HG02981 (cell line): ENCODE measurements at regions not wholly inside any gene's neighbourhood (a gene's known extent, or its start where the extent isn't known, plus 50 kb on each side); places are given as distances from the start of the nearest gene placed in this dataset.

ENCODE experiments used
- ATAC-seq: cut with Tn5 transposase; IDR thresholded peaks from one replicate; pipeline ENCODE4 v1.9.1; 2021; ENCODE audit warnings: mild to moderate bottlenecking, moderate library complexity; ENCODE audit not compliant: unreplicated experiment

DNA sequence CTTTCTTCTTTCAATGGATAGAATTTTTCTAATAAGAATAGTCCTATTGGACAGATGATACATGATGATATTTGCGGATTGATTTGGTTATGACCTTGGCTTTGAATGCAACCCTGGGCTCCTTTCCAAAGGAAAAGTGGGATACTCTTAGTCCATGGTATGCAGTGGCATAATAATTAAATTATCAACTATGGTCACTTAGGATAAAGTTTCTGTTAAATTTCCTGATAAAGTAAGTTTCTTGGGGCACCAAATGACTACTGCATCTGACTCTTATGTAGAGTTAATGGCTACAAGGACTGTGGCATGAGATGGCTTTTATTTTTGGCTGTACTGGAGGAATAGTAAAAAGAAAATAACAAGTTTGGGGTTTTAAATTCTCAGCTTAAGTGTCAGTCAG lies 126.7 kb downstream of the QPCT start:
- no peak for ATAC-seq

DNA sequence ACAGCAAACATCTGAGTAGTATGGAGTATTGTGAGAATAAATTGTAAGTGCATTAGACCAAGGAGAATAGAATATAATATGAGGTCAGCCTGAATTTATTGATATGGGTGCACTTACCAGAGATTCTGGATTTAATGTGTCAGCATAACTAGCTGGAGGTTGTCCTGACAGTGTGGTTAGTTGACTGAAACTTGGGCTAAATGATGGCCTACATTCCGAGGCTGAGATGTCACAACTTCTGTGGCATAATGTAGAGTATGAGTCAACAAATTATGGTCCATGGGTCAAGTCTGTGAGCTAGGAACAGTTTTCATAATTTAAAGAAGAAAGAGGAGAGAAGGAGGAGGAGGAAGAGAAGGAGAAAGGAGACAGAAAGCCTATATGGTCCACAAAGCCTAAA lies 127.6 kb downstream of the QPCT start:
- no peak for ATAC-seq

DNA sequence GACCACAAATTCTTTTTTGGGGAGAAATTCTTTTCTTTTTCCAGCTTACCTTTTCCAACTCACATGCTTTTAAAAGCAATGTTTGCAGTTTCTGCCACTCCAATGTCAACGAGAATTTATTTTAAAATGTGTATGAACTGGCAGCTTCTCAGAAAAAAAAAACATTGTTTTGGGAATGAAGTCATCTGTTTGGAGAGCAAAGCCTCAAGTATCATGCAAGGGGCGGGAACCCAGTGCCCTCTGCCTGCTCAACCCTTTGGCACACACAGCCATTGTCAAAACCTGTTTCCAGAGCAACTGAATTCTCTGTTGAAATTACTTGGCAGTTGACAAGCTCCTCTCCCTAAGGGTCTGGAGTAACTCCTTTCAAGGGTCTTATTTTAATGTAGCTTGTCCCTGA lies 128.5 kb downstream of the QPCT start:
- ATAC-seq = no peak

DNA sequence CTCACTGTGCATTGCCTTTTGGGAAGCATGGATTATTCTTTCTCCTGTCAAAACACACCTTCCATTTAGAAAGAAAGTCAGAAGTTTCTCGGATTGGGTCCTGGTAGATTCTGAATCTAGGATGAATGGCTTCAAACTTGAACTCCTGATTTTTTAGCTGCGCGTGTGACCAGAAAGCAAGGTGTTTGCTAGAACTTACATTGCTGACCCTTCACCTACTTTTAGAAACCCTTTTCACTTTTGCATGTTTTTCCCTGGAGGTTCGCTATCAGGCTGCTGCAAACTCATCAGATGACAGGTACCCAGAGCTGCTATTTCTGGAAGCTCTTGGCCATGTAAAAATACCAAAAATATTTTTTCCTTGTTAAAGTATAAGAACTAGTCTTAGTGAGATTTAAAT lies 132.0 kb downstream of the QPCT start:
- ATAC-seq = no peak

DNA sequence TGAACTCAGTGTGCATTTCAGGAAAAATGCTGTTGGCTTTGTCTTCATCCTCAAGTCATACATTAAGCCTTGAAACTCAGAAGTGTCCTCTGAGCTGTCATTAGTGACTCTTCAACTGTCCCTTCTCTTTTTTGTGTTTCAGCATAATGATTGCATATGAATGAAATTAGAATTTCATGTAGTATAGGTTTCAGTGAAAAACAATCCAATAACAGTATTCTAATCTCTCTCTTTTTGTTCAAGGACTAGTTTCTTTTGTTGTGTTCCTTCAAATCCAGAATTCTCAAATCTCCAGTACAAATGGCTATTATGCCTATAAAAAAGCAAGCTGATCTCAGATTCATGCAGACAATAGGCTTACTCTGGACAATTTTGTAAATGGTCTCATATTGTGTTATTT lies 133.5 kb downstream of the QPCT start:
- ATAC-seq = no peak

DNA sequence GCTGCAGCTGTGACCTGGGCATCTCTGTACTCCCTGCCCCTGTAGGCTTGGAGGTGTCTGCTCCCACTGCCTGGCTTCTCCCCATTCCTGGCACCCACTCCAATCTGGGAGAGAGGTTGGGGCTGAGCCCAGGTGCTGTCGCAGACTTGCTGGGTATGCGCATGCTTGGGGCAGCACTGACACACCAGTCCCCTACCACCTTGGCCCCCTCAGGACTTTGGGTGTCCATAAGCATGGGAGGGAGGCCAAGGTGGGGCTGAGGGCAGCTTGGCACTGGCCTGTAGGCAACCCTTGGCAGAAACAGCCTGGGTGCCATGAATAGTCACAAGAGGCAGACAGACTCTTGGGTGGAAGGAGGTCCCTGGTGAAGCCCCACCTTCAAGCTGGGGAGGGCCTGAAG lies 136.8 kb downstream of the QPCT start:
- ATAC-seq = no peak

DNA sequence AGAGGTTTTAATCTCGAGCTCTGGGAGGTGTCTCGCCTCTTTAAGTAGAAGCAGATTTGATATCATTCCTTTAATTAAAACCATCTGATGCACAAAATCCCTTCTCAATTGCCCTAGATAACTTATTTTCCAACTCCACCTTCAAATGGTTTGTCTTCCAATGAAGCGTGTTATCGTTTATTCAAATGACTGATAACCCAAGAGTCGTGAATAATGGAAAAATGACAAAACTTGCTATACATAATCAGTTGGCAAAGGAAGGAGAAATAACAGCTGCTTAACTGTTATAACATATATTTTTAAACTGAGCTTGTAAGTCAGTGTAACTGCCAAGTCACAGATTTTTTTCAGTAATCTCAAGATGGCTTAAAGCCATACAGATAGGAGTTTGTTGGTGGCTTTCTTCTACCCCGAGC lies 144.6 kb downstream of the QPCT start:
- ATAC-seq = no peak

DNA sequence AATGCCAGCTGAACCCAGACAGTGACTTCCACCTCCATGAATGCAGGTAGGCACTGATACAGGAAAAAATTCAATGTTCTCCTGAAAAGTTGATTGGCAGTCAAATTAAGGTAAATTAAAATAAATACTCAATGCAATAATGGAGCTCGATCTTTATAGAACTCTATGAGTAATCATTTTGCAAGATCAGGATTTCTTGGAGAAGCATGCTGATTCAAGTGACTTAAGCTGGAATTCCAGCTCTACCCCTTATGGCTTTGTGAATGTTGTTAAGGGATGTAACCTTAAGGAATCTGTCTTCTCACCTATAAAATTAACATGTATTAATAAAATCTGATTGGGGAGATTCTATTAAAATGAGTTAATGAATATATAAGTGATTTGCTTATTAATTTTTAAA lies 145.1 kb downstream of the QPCT start:
- ATAC-seq = no peak

DNA sequence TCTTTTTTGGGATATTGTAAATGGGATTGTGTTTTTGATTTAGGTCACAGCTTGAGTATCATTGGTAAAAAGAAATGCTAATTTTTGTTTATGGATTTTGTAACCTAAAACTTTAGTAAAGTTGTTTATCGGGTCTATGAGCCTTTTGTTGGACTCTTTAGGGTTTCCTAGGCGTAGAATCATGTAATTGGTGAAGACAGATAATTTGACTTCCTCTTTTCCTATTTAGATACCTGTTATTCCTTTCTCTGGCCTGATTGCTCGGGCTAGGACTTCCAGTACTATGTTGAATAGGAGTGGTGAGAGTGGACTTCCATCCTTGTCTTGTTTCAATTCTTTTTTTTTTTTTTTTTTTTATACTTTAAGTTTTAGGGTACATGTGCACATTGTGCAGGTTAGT lies 149.0 kb downstream of the QPCT start:
- no peak for ATAC-seq

DNA sequence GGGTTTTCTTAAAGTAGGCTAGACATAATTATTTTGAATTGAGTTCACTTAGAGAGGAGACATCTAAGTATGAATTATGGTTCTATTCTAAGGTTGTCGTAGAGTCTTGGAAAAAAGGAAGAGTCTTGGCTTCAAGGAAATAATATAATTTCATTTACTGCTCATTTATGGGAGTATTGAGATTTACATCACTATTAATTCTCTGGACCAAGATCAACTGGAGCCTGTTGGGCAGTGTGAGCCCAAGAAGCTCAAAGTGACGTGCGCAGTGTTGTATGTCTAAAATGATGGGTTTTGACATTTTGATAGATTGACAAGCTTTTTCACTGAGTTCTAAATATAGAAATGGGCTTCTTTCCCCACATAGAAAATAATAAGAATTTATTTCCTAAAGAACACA lies 154.7 kb downstream of the QPCT start:
- no peak for ATAC-seq

DNA sequence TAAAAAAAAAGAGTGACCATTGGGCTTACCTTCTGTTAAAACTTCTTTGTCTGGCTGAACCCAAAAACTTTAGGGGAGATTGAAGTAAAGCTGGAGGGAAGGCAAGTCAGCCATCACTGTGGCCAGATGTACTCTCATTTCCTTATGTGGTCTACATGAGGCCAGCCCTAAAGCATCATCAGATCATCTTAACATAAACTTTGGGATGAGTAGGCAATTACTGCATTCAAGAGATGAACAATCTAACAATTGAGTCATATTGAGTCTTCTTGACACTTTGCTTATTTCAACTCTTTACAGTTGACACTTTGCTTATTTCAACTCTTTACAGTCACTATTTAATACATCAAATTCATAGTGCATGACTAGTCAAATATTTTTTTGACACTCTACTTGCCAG lies 155.6 kb downstream of the QPCT start:
- no peak for ATAC-seq

DNA sequence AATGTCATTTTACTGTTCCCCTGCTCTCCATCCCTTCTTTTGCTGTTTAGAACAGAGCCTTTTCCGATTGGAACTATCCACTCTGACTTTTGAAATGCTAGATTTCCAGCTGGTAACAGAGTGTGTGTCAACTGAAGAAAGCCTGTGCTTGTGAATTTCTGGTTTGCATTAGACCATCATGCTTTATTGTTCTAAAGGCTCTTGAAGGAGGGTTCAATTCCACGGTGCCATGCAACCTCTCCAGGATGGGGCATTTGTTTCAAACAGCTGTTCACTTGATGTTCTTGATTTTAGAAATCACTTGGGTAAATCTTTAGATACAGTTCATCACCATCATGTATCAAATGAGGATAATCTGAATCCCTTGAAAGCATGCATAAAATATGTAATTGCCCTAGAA lies 156.7 kb downstream of the QPCT start:
- no peak for ATAC-seq

DNA sequence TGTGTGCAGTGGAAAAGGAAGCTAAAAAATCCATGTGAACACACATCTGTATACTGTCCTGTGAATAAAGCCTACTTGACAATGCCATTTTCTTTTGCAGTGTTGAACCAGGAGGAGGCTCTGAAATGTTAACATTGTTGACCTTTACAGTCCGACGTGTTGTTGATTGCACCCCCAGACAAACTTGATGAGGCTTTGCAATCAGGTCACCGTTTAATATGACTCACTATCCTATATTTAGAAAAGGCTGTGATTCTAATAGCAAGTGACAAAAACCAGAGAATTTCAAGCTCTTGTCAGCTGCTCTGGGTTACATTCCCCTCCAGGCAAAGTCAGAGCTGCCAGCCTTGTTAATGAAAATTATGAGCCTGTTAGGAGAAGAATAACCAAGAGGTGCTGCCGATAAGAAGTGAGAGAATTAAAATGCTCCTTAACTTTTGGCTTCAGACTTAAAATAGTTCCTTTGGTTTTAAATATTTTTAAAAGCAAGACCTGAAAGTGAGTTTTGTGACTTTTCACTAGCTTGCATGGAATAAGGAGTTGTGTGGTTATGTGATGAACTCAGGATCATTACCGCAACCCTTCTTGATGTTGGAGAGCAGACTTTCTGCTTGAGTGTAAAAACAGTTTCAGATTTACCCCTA lies 162.1 kb downstream of the QPCT start:
- ATAC-seq = no peak

DNA sequence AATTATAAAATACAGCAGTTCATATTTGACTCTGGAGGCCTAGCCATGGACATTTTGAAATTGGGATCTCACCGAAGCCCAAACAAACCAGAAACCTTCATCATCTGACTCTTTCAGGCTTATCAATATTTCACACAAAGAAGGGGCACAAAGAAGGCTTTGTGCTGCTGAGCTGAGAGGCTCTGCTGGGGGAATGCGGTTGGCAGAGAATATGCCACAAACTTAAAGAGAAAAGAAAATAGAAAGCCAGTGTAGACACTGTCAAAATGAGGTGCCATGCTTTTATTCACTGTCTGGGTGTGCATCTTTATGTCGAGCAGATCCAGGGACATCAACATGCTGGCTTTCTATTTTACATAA lies 162.6 kb downstream of the QPCT start:
- no peak for ATAC-seq

DNA sequence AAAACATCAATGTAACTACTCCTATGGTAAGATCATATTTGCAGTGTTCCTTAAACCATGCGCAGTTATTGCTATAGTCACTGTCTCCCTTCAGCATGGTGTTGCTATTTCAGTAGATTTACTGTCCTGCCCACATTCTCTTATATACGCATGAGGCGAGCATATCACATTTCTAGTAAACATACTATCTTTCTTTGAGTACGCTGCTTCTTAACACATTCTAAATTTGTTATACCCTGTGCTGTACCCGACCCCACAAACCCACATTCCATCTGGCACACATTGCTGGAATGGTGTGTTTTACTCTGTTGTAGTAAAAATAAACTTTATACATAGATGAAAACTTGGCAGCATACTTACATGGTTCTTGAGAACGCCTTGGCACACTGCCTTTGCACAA lies 163.3 kb downstream of the QPCT start:
- ATAC-seq = no peak

DNA sequence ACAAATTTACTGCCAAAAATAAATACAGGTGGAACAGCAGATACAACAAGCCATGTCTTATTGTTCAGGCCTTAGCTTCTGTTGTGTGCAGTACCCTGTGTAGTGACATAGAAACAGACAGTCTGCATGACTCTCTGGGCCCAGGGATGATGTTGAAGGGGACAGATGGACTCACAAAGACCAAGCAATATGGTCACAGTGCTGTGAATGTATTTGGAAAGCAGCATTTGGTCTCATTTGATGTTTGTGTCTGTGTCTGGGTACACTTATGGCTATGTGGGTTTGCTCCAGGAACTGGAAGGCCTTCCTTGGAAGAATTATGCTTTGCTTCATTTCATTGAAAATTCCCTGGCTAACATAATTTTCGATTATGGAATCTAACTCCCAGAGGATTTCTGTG lies 158.5 kb downstream of the CDC42EP3 start:
- no peak for ATAC-seq

DNA sequence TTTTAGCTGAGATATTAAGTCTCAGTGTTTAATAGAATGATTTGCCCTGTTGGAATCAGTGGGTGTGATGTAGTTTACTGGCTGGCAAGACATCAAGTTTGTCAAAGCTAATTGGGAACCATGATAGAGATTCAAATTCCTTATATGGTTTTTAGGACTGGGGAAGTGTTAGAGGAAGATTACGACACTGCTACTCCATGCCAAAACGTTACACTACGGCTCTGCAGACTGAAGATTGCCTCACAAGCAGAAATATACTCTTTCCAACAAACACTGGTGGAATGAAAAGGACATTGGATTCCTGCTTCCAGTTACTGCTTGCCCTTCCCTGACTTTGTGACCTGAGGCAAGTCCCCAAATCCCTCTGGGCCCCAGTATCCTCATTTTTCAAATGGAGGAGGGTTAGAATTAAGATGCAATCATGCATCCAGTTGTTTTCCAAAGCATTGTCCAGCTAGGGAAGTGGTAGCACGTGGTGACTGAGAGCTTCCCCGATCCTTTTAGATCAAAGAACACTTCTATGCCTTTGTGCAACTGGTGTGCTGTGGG lies 147.6 kb downstream of the CDC42EP3 start:
- no peak for ATAC-seq

DNA sequence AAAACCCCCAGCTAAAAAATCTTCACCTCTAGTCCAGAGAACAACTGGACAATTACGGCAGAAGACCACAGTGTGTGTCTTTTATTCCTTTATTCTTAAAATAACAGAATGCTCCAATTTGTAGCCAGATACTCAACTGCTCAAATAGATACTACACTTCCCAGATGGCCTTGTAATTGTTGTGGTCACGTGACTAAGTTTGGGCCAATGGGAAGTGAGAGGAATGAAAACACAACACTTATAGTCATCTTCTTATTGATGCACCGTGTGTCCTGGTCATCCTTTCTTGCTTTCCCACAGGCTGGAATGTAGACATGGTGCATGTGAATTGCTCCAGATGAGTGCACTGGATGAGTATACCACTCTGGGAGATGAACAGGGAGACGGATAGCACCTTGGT lies 145.1 kb downstream of the CDC42EP3 start:
- ATAC-seq = no peak

DNA sequence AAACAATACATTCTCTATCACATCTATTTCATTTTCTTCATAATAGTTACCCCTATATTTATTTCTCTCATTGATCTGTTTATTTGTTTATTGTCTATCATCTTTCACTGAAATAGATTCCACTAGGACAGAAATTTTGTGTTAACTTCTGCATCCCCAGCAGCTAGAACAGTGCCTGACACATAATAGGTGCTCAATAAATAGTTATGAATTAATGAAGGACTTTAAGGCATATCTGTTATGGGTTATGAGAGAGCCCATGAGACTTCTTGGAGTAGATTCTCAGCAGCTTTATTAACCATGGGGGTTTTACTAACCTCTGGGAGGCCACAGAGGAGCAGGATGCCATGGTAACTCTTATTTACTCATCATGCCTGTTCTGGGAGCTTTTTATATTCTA lies 144.6 kb downstream of the CDC42EP3 start:
- ATAC-seq = no peak

DNA sequence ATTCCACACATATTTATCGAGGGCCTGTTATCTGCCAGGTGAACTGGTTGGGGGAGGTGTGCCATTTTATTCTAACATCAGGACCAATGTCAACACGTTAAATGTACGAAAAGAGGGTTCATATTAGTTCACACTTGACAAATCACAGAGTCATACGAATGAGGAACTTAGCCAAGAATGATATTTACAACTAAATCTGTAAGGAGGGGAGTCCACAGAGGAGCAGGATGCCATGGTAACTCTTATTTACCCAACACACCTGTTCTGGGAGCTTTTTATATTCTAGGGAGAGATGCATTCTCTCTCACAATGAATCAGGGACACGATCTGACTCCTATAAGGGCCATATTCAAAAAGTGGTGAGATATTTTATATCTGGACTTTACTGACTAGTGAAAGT lies 144.1 kb downstream of the CDC42EP3 start:
- ATAC-seq = no peak

DNA sequence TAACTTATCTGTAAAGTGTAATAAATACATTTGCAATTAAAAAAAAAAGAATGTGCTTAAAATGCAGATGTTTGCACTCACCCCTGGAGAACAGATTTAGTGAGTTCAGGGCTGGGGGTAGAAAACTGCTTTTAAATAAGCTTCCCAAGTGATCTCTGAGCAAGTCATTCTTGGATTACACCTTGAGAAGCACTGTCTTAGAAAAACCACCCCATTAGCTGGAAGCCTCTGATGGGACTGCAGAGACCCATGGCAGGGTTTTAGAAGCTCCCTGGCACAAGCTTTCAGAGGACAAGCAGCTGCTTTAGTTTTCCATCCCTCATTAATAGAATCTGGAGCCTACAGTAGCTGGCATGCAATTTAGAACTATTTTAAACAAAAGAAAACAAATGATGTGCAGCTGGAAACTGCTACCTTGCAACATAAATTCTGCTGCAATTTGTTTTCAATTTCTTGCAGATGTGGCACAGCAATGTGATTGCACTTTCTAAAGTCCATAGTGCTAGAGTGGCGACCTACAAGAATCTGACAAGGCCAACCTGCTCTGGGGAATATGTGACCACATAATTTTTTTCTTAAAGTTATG lies 141.5 kb downstream of the CDC42EP3 start:
- no peak for ATAC-seq

DNA sequence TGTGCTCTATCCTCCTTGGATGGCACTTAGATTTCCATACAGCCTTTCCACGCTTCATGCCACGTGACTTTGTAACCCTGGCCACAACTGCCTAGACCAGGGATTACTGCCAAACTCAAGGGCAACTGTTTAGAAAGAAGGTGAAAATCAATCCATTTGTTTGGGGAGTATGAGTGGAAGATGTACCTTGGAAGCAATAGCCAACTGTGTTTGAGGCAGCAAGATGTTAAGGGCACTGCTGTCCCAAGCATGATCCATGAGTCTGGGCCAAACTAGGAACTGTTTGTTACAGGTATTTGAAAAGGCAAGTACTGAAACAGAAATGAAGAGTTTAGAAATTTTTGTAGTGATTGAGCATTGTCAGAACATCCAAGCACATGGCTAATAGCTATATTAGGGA lies 138.9 kb downstream of the CDC42EP3 start:
- ATAC-seq = no peak

DNA sequence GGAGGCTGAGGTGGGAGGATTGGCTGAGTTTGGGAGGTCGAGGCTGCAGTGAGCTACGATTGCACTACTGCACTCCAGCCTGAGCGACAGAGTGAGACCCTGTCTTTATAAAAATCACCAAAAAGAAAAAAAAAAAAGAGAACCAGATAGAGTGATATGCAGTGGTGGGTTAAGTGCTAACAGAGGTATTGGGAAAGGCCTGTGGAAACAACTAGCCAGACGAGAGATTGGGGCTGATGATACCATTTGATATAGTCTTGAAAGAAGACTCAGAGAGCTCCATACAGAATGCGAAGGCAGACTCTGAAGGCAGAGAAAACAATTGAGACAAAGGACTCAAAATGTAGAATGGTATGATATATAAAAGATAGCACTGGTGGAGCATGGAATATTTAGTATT lies 134.1 kb downstream of the CDC42EP3 start:
- ATAC-seq = no peak
